Brain microvascular endothelial cell (primary cell): ENCODE measurements at regions not wholly inside any gene's neighbourhood (a gene's known extent, or its start where the extent isn't known, plus 50 kb on each side); places are given as distances from the start of the nearest gene placed in this dataset.
A peak's percentile ranks its signal among the peaks of the same experiment; 100 is the strongest.
"Not testable (repeated sequence)": the region's sequence is repeated elsewhere in the genome, so short reads cannot be mapped to it uniquely, and the experiment has no call there.

Experiments used
- DNase-seq: peaks from one replicate; pipeline ENCODE4 v3.0.0-alpha.2; 2020
- H3K27ac ChIP-seq: fragments of 250-450 bp; sonication (Bioruptor Pico); 2 replicates; pipeline ENCODE4 v1.5.1; 2020; ENCODE audit warnings: mild to moderate bottlenecking, moderate library complexity
- H3K27me3 ChIP-seq: fragments of 250-450 bp; sonication (Bioruptor Pico); replicated peaks from 2 replicates; pipeline ENCODE4 v1.5.1; 2020; ENCODE audit warnings: mild to moderate bottlenecking
- H3K36me3 ChIP-seq: fragments of 250-450 bp; sonication (Bioruptor Pico); replicated peaks from 2 replicates; pipeline ENCODE4 v1.5.1; 2020; ENCODE audit warnings: mild to moderate bottlenecking
- H3K4me3 ChIP-seq: 2 replicates; pipeline ENCODE4 v1.5.1; 2011; ENCODE audit warnings: low read depth, mild to moderate bottlenecking, control low read depth, low read length, moderate library complexity
- CTCF ChIP-seq: IDR thresholded peaks from 2 replicates; pipeline ENCODE4 v1.5.1; 2011; ENCODE audit warnings: low read depth, mild to moderate bottlenecking, moderate library complexity, low read length, control low read depth, inconsistent platforms; ENCODE audit errors: missing control alignments
- in situ Hi-C: cut with HindIII; loops from 2 replicates; pipeline ENCODE4 v1.10.0; 2017; ENCODE audit warnings: low sequenced_read_pairs, low pct_ligation_motif_present

GRCh38 chr11:23834306-23834705 lies 662.5 kb upstream of the LUZP2 start:
- DNase-seq, in situ Hi-C loops, H3K36me3 ChIP-seq, H3K27me3 ChIP-seq, H3K27ac ChIP-seq, H3K4me3 ChIP-seq: not testable (repeated sequence)
- TF ChIP-seq CTCF = peak; percentile 33

- Histone ChIP-seq H3K4me3 (no peak overlapping the region), H3K27me3 (no peaks in the 10 kb centered on the region), H3K36me3 (no peaks in the 10 kb centered on the region), H3K27ac (no peak overlapping the region)
- DNase-seq = no peak
- in situ Hi-C loops = no loop called here
- no peak for TF ChIP-seq CTCF
Observed at GRCh38 chr11:23836981-23837380, 659.9 kb upstream of the LUZP2 start.

- H3K27ac ChIP-seq = no peak overlapping the region
- DNase-seq = no peak
- H3K36me3 ChIP-seq = no peaks in the 10 kb centered on the region
- H3K27me3 ChIP-seq = no peaks in the 10 kb centered on the region
- no peak overlapping the region for H3K4me3 ChIP-seq
- TF ChIP-seq CTCF = no peak
- in situ Hi-C loops = no loop called here
Observed at GRCh38 chr11:23840872-23841271, 656.0 kb upstream of the LUZP2 start.

- Histone ChIP-seq H3K36me3 (no peaks in the 10 kb centered on the region), H3K4me3 (no peak overlapping the region), H3K27ac (no peak overlapping the region), H3K27me3 (no peaks in the 10 kb centered on the region)
- DNase-seq = no peak
- in situ Hi-C loops = no loop called here
- no peak for TF ChIP-seq CTCF
Observed at GRCh38 chr11:23846902-23847422, 649.9 kb upstream of the LUZP2 start.

- no peak for DNase-seq
- Histone ChIP-seq H3K27ac (no peak overlapping the region), H3K36me3 (no peaks in the 10 kb centered on the region), H3K27me3 (no peaks in the 10 kb centered on the region), H3K4me3 (no peak overlapping the region)
- TF ChIP-seq CTCF = no peak
- in situ Hi-C loops = no loop called here
Observed at GRCh38 chr11:23851216-23851615, 645.6 kb upstream of the LUZP2 start.

GRCh38 chr11:23856654-23857053 lies 640.2 kb upstream of the LUZP2 start:
- no peak for DNase-seq
- no peak for TF ChIP-seq CTCF
- no peak overlapping the region for H3K27ac ChIP-seq
- in situ Hi-C loops = no loop called here
- H3K4me3 ChIP-seq = no peak overlapping the region
- H3K36me3 ChIP-seq = no peaks in the 10 kb centered on the region
- H3K27me3 ChIP-seq = no peaks in the 10 kb centered on the region
